ENCODE measurements at regions not wholly inside any gene's neighbourhood (a gene's known extent, or its start where the extent isn't known, plus 50 kb on each side); places are given as distances from the start of the nearest gene placed in this dataset.

GRCh38 chr13:21232196-21232595 is 55.7 kb downstream of the MRPL57 start:
- TF ChIP-seq CTCF (IDR thresholded peaks at IDR 0.05) (no peak), POLR2A (IDR thresholded peaks at IDR 0.05) (no peak)
